ENCODE measurements at regions not wholly inside any gene's neighbourhood (a gene's known extent, or its start where the extent isn't known, plus 50 kb on each side); places are given as distances from the start of the nearest gene placed in this dataset.

DNA sequence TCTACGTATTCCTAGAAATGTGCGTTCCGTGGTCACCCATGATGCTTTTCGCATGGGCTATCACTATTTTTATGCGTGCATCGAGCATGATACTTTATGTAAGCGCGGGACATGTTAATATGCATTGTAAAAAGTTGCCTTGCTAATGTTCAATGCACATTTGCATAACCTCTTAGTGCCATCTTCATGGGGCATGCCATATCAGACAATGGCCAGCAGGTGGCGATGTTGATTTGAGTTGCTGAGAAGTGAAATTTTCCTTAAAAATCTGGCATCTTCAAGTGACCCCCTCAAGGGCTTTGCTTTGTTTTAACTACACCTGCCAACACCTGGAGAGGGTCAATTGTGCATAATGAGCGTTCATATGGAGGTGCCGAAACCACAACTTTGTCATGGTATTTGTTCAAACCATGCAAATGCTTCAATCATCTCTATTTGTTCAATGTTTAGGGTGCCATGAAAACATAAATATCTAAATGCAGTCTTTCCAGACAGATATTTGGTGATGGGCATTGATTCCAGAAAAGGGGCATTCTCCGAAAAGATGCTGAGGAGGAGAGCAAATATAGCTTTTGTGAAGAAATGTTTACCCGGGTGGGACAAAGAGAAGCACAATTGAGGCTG is 833.9 kb upstream of the PRKX start:
- Histone ChIP-seq H3K79me2 (ENCODE audit: control insufficient read depth, insufficient read depth, low read length) (no peaks in the 10 kb centered on the region), H2AFZ (ENCODE audit: low read depth, low read length) (no peak overlapping the region), H3K27ac (ENCODE audit: extremely low read depth, low read depth, low read length) (no peak overlapping the region), H4K20me1 (replicated peaks; ENCODE audit: control insufficient read depth, insufficient read depth, low read length) (no peaks in the 10 kb centered on the region), H3K9me3 (replicated peaks; ENCODE audit: control insufficient read depth, insufficient read depth, low read depth, low read length) (no peaks in the 10 kb centered on the region), H3K4me3 (no peak overlapping the region), H3K36me3 (ENCODE audit: control insufficient read depth, insufficient read depth, low read length) (no peaks in the 10 kb centered on the region), H3K4me1 (replicated peaks in 1 of 2; ENCODE audit: control insufficient read depth in 2 of 2, insufficient read depth in 2 of 2, low read length in 2 of 2) (no peaks in the 10 kb centered on the region), H3K4me2 (ENCODE audit: insufficient read depth, low read length) (no peak overlapping the region), H3K9ac (ENCODE audit: insufficient read depth in 1 of 2, low read depth in 2 of 2, low read length in 2 of 2) (no peak overlapping the region), H3K27me3 (ENCODE audit: control insufficient read depth in 2 of 2, insufficient read depth in 2 of 2, low read length in 2 of 2) (no peaks in the 10 kb centered on the region), H3K9me1 (ENCODE audit: control insufficient read depth, insufficient read depth, low read length) (no peaks in the 10 kb centered on the region)
- intact Hi-C loops (cut with micrococcal nuclease) (loop anchor here (5.0 kb wide), 2 partner anchors 565 to 1330 kb away; no protein-coding TSS in a partner anchor), in situ Hi-C loops (cut with MboI) (no loop called here)
- BruUV-seq (replicated peaks), result no TSS peak
- FAIRE-seq (peak; percentile 70), DNase-seq (ENCODE audit: extremely low read depth in 1 of 4, low spot score in 3 of 4) (peak; percentile 15 to 43 (median 40)), ATAC-seq (no peak)
- CTCF ChIA-PET (ENCODE audit: low intra/inter-chr PET ratio), result interaction anchor here (0.6 kb wide), 1 partner anchor 1330 kb away, joined by 3 read pairs; no protein-coding TSS in a partner anchor
- 3% methylated on average over 13 of the region's 13 CpGs for WGBS (ENCODE audit: insufficient coverage, low coverage, missing lambda C conversion rate)
- TF ChIP-seq RAD21 (CRISPR knock-in tag; conservative IDR thresholded peaks at IDR 0.05 in 1 of 2, IDR thresholded peaks at IDR 0.05 in 1 of 2), result peak; percentile 65 to 67
- no peak for TF ChIP-seq CREB1 (IDR thresholded peaks at IDR 0.05)
- no peak for TF ChIP-seq CREB1 (CRISPR knock-in tag; IDR thresholded peaks at IDR 0.05)
- peak; percentile 45; the same call in 1 of the 2 replicates for TF ChIP-seq REST (IDR thresholded peaks at IDR 0.05; ENCODE audit: borderline replicate concordance)
- no peak for TF ChIP-seq REST (CRISPR knock-in tag; IDR thresholded peaks at IDR 0.05; ENCODE audit: low read depth)
- peak; percentile 31 to 73 (median 64); a peak in 5 of 6 replicates for TF ChIP-seq CTCF (IDR thresholded peaks at IDR 0.05 in 2 of 3, conservative IDR thresholded peaks at IDR 0.05 in 1 of 3; ENCODE audit: insufficient read depth in 2 of 3, low read depth in 1 of 3, low read length in 3 of 3)
- TF ChIP-seq SMC3 (conservative IDR thresholded peaks at IDR 0.05; ENCODE audit: insufficient read depth, low read depth, low read length), result peak; percentile 70
- POLR2A ChIA-PET, result no interaction called here
